Pancreas (tissue), 10 donors: ENCODE measurements at regions not wholly inside any gene's neighbourhood (a gene's known extent, or its start where the extent isn't known, plus 50 kb on each side); places are given as distances from the start of the nearest gene placed in this dataset.

Experiments
- ATAC-seq, 4 donors: fragments of 200-7000 bp; cut with Tn5 transposase; one replicate each; pipeline versions ENCODE4 v1.8.0 to v1.9.1; 2020; ENCODE audit warnings: mild to moderate bottlenecking in 4 of 4, moderate library complexity in 4 of 4
- DNase-seq, 6 donors: peaks; one replicate each; pipeline ENCODE4 v3.0.0-alpha.2; 2020
- FAIRE-seq: peaks from 2 replicates; lab custom pipeline; 2012; peaks lifted over from hg19 to GRCh38; lab: Jason Lieb, UNC
- H3K27ac ChIP-seq, 4 donors: fragments of 200-600 bp; sonication (generic); 1 replicate in 3 of 4; 2 replicates in 1 of 4; pipeline versions ENCODE4 v1.5.0 to v1.8.0; 2020
- H3K27me3 ChIP-seq, 4 donors: fragments of 200-600 bp; one replicate each; pipeline ENCODE4 v1.8.0; 2021
- H3K36me3 ChIP-seq, 3 donors: fragments of 200-600 bp; sonication (generic) in 1 of 3; one replicate each; pipeline versions ENCODE4 v1.5.0 to v1.8.0; 2020 to 2021
- H3K4me1 ChIP-seq, 3 donors: fragments of 200-600 bp; one replicate each; pipeline ENCODE4 v1.8.0; 2021
- H3K4me3 ChIP-seq, 4 donors: fragments of 200-600 bp; sonication (generic) in 2 of 4; one replicate each; pipeline versions ENCODE4 v1.5.0 to v1.8.0; 2020 to 2021
- H3K9me3 ChIP-seq, 4 donors: fragments of 200-600 bp; one replicate each; pipeline ENCODE4 v1.8.0; 2021
- CTCF ChIP-seq, 4 donors: fragments of 200-600 bp; sonication (generic) in 3 of 4; IDR thresholded peaks; one replicate each; pipeline versions ENCODE4 v1.5.0 to v1.8.0; 2021; ENCODE audit warnings: antibody characterized with exemption in 4 of 4
- WGBS, 2 donors: extraction: QIAGEN DNeasy Blood & Tissue Kit; methylation state at CpG; one replicate each; pipeline ENCODE4 v1.1.7; 2013; 5-methylcytosine and 5-hydroxymethylcytosine counted together
- intact Hi-C, 3 donors: fragments of 100-400 bp; cut with DNase I; formaldehyde crosslinking; loops; one replicate each; pipeline versions ENCODE4 v1.11.1 to v1.14.2; 2022
- donor health status: healthy with polysubstance abuse.
- donor health status: DM: no; HTN: no; CAD: no; lungs with moderate emphysema.
- donor health status: DM: no; HTN: no; CAD: no.
- donor health status: control.
- donor health status: control.
- donor health status: Bipolar disorder and iron deficiency.
- donor health status: DM: yes; HTN: yes; CAD: no.
- donor health status: DM: no; HTN: no; CAD: no.
- donor health status: DM: no; HTN: no; CAD: no.
- donor health status: DM: yes; HTN: yes; CAD: no.

- 95 to 97% methylated on average over 5 of the region's 5 CpGs for WGBS, 2 donors
- Histone ChIP-seq H3K36me3 (no peaks in the 10 kb centered on the region), H3K9me3 (no peaks in the 10 kb centered on the region), H3K4me1 (no peaks in the 10 kb centered on the region), H3K27ac (no peak overlapping the region), H3K4me3 (no peak overlapping the region), H3K27me3 (no peaks in the 10 kb centered on the region)
- intact Hi-C loops, result no loop called here
- DNase-seq, result no peak
- no peak for TF ChIP-seq CTCF (IDR thresholded peaks at IDR 0.05)
- no peak for FAIRE-seq
- no peak for ATAC-seq
These were observed 64.3 kb upstream of the CITED2 start for GRCh38 chr6:139438775-139439174.

GRCh38 chr6:139436957-139437348 lies 62.5 kb upstream of the CITED2 start:
- ATAC-seq (no peak), DNase-seq (no peak), FAIRE-seq (no peak)
- Histone ChIP-seq H3K36me3 (no peaks in the 10 kb centered on the region), H3K4me1 (no peaks in the 10 kb centered on the region), H3K27me3 (no peaks in the 10 kb centered on the region), H3K4me3 (no peak overlapping the region), H3K27ac (no peak overlapping the region), H3K9me3 (no peaks in the 10 kb centered on the region)
- 56 to 59% methylated on average over 3 of the region's 3 CpGs for WGBS, 2 donors
- no peak for TF ChIP-seq CTCF (IDR thresholded peaks at IDR 0.05)
- intact Hi-C loops, result no loop called here

GRCh38 chr6:139436200-139436956 lies 61.9 kb upstream of the CITED2 start:
- 51 to 54% methylated on average over 7 of the region's 7 CpGs for WGBS, 2 donors
- peak in 1 of 6 donors; percentile 22 for DNase-seq
- no peaks in the 10 kb centered on the region for H3K27me3 ChIP-seq
- no peak overlapping the region for H3K4me3 ChIP-seq
- H3K4me1 ChIP-seq, result no peaks in the 10 kb centered on the region
- peak in 1 of 4 donors; percentile 22 for ATAC-seq
- FAIRE-seq, result no peak
- no peak for TF ChIP-seq CTCF (IDR thresholded peaks at IDR 0.05)
- no peak overlapping the region for H3K27ac ChIP-seq
- no peaks in the 10 kb centered on the region for H3K36me3 ChIP-seq
- intact Hi-C loops, result no loop called here
- no peaks in the 10 kb centered on the region for H3K9me3 ChIP-seq

GRCh38 chr6:139433631-139434419 lies 59.4 kb upstream of the CITED2 start:
- Histone ChIP-seq H3K27me3 (no peaks in the 10 kb centered on the region), H3K27ac (no peak overlapping the region), H3K9me3 (no peaks in the 10 kb centered on the region), H3K4me1 (no peaks in the 10 kb centered on the region), H3K36me3 (no peaks in the 10 kb centered on the region), H3K4me3 (no peak overlapping the region)
- intact Hi-C loops, result no loop called here
- FAIRE-seq (no peak), ATAC-seq (peak in 3 of 4 donors; percentile 57 to 77 (median 75)), DNase-seq (no peak)
- no peak for TF ChIP-seq CTCF (IDR thresholded peaks at IDR 0.05)
- 38 to 40% methylated on average over 2 of the region's 2 CpGs for WGBS, 2 donors

GRCh38 chr6:139431602-139431956 lies 57.1 kb upstream of the CITED2 start:
- no peaks in the 10 kb centered on the region for H3K27me3 ChIP-seq
- H3K4me1 ChIP-seq, result no peaks in the 10 kb centered on the region
- DNase-seq (no peak), ATAC-seq (no peak), FAIRE-seq (no peak)
- H3K27ac ChIP-seq, result no peak overlapping the region
- no peaks in the 10 kb centered on the region for H3K36me3 ChIP-seq
- intact Hi-C loops, result no loop called here
- no peak for TF ChIP-seq CTCF (IDR thresholded peaks at IDR 0.05)
- H3K4me3 ChIP-seq, result no peak overlapping the region
- no peaks in the 10 kb centered on the region for H3K9me3 ChIP-seq
